HepG2 (cell line): ENCODE measurements at regions not wholly inside any gene's neighbourhood (a gene's known extent, or its start where the extent isn't known, plus 50 kb on each side); places are given as distances from the start of the nearest gene placed in this dataset.

Experiments
- ATAC-seq: fragments of 200-7000 bp; cut with Tn5 transposase; 3 replicates; pipeline ENCODE4 v1.9.1; 2020; ENCODE audit warnings: mild to moderate bottlenecking, moderate library complexity
- BruUV-seq: library from RNA; stranded (reverse); fragments of 400-500 nt; replicated peaks from 2 replicates; lab custom pipeline; 2021; lab: Mats Ljungman, UMichigan
- CTCF ChIA-PET: fragments of 300-600 bp; formaldehyde crosslinking; extraction: SDS; loops from one replicate; lab custom pipeline; 2021; ENCODE audit warnings: low total read pairs, inconsistent platforms, low intra/inter-chr PET ratio; lab: Yijun Ruan, JAX
- POLR2A ChIA-PET: fragments of 350-600 bp; sonication (Branson Sonifier 250); formaldehyde crosslinking; loops from one replicate; lab custom pipeline; 2020; ENCODE audit warnings: antibody characterized with exemption, inconsistent platforms; lab: Yijun Ruan, JAX
- DNase-seq: peaks from one replicate; pipeline ENCODE4 v3.0.0-alpha.2; 2015; ENCODE audit warnings: low spot score
- FAIRE-seq: peaks from 3 replicates; lab custom pipeline; 2011; peaks lifted over from hg19 to GRCh38; lab: Jason Lieb, UNC
- H2AFZ ChIP-seq: one replicate; pipeline ENCODE4 v1.6.1; 2011; ENCODE audit warnings: low read length, inconsistent platforms
- H3K27ac ChIP-seq: fragments of 300-600 bp; 3 replicates; pipeline ENCODE4 v1.8.0; 2011; ENCODE audit warnings: mixed run types, mild to moderate bottlenecking, mixed read lengths, low read length, inconsistent platforms; ENCODE audit not compliant: insufficient read depth; ENCODE audit errors: extremely low read length
- H3K27me3 ChIP-seq, 2 experiments: fragments of 200-600 bp in 1 of 2; 2 replicates in 1 of 2; 3 replicates in 1 of 2; pipeline versions ENCODE4 v1.6.0 to v1.8.0; 2011; ENCODE audit warnings: low read length in 2 of 2, mild to moderate bottlenecking in 2 of 2, moderate library complexity in 2 of 2, inconsistent platforms in 1 of 2; ENCODE audit not compliant: insufficient read depth in 2 of 2, control insufficient read depth in 1 of 2
- H3K36me3 ChIP-seq, 2 experiments: fragments of 200-600 bp in 1 of 2; replicated peaks in 1 of 2; 2 replicates in 1 of 2; 3 replicates in 1 of 2; pipeline versions ENCODE4 v1.5.1 to v1.8.0; 2011; ENCODE audit warnings: low read length in 2 of 2, inconsistent platforms in 1 of 2; ENCODE audit not compliant: insufficient read depth in 2 of 2, control insufficient read depth in 1 of 2
- H3K4me1 ChIP-seq: 2 replicates; pipeline ENCODE4 v1.5.1; 2012; ENCODE audit warnings: low read length, inconsistent platforms; ENCODE audit not compliant: insufficient read depth
- H3K4me2 ChIP-seq: 2 replicates; pipeline ENCODE4 v1.6.0; 2011; ENCODE audit warnings: low read depth, low read length, inconsistent platforms
- H3K4me3 ChIP-seq, 3 experiments: fragments of 200-600 bp in 1 of 3; sonication (generic), shearing (Covaris generic) in 1 of 3; replicated peaks in 1 of 3; 2 replicates each; pipeline ENCODE4 v1.5.1; 2011 to 2016; ENCODE audit warnings: low read length in 3 of 3, inconsistent platforms in 2 of 3, low read depth in 2 of 3, mild to moderate bottlenecking in 2 of 3, control low read depth in 1 of 3, mixed read lengths in 1 of 3; ENCODE audit not compliant: insufficient read depth in 1 of 3
- H3K79me2 ChIP-seq: one replicate; pipeline ENCODE4 v1.6.1; 2011; ENCODE audit warnings: low read length, inconsistent platforms; ENCODE audit not compliant: insufficient read depth
- H3K9ac ChIP-seq: 2 replicates; pipeline ENCODE4 v1.6.0; 2011; ENCODE audit warnings: mild to moderate bottlenecking, low read depth, low read length, inconsistent platforms; ENCODE audit not compliant: insufficient read depth
- H3K9me3 ChIP-seq: 2 replicates; pipeline ENCODE4 v1.5.1; 2012; ENCODE audit warnings: mild to moderate bottlenecking, low read length
- H4K20me1 ChIP-seq: 2 replicates; pipeline ENCODE4 v1.6.0; 2011; ENCODE audit warnings: inconsistent platforms, mild to moderate bottlenecking, low read length, moderate library complexity; ENCODE audit not compliant: insufficient read depth
- AHR ChIP-seq: IDR thresholded peaks from 2 replicates; pipeline ENCODE4 v1.6.1; 2018; ENCODE audit warnings: missing genetic modification reagents, missing compliant biosample characterization
- CC2D1A ChIP-seq: sonication (generic); formaldehyde crosslinking; IDR thresholded peaks from 2 replicates; pipeline ENCODE4 v1.8.1; 2023; ENCODE audit warnings: mild to moderate bottlenecking, missing genetic modification reagents
- CEBPB ChIP-seq: IDR thresholded peaks from 2 replicates; pipeline ENCODE4 v1.6.1; 2011; ENCODE audit warnings: low read depth, low read length, improper control_type of control experiment, borderline replicate concordance
- CREM ChIP-seq, 2 experiments: sonication (generic) in 1 of 2; formaldehyde crosslinking in 1 of 2; IDR thresholded peaks; 2 replicates each; pipeline versions ENCODE4 v1.4.0 to v1.6.1; 2016 to 2020; ENCODE audit warnings: antibody characterized with exemption in 1 of 2, mild to moderate bottlenecking in 1 of 2, missing genetic modification reagents in 1 of 2
- HDAC1 ChIP-seq: sonication (generic); formaldehyde crosslinking; IDR thresholded peaks from 2 replicates; pipeline ENCODE4 v1.5.1; 2020; ENCODE audit warnings: mild to moderate bottlenecking, missing genetic modification reagents
- HES4 ChIP-seq: sonication (generic); formaldehyde crosslinking; IDR thresholded peaks from 2 replicates; pipeline ENCODE4 v1.9.0; 2021; ENCODE audit warnings: mild to moderate bottlenecking, missing genetic modification reagents, borderline replicate concordance
- KLF11 ChIP-seq: IDR thresholded peaks from 2 replicates; pipeline ENCODE4 v1.6.1; 2016; ENCODE audit warnings: missing compliant biosample characterization
- MAX ChIP-seq: IDR thresholded peaks from 2 replicates; pipeline ENCODE4 v1.6.1; 2012; ENCODE audit warnings: inconsistent platforms
- NCOA2 ChIP-seq: sonication (generic); formaldehyde crosslinking; IDR thresholded peaks from 2 replicates; pipeline ENCODE4 v1.8.0; 2022; ENCODE audit warnings: inconsistent platforms
- RAD51 ChIP-seq: fragments of 450-650 bp; IDR thresholded peaks from 2 replicates; pipeline ENCODE4 v1.6.1; 2016; ENCODE audit warnings: borderline replicate concordance
- RCOR2 ChIP-seq: IDR thresholded peaks from 2 replicates; pipeline ENCODE4 v1.6.1; 2016; ENCODE audit warnings: missing biosample characterization, missing genetic modification reagents
- RORA ChIP-seq: sonication (generic); formaldehyde crosslinking; IDR thresholded peaks from 2 replicates; pipeline ENCODE4 v1.5.0; 2020; ENCODE audit warnings: mild to moderate bottlenecking, missing genetic modification reagents, moderate library complexity
- RXRA ChIP-seq: sonication (generic); formaldehyde crosslinking; IDR thresholded peaks from 2 replicates; pipeline ENCODE4 v1.5.1; 2020; ENCODE audit warnings: missing genetic modification reagents
- SIX4 ChIP-seq: sonication (generic); formaldehyde crosslinking; IDR thresholded peaks from 2 replicates; pipeline ENCODE4 v1.4.0; 2020; ENCODE audit warnings: missing genetic modification reagents
- SMYD3 ChIP-seq: sonication (generic); formaldehyde crosslinking; IDR thresholded peaks from 2 replicates; pipeline ENCODE4 v1.8.1; 2023; ENCODE audit warnings: mild to moderate bottlenecking, missing genetic modification reagents
- SP140L ChIP-seq: sonication (generic); formaldehyde crosslinking; IDR thresholded peaks from 2 replicates; pipeline ENCODE4 v1.4.0; 2020; ENCODE audit warnings: missing genetic modification reagents, borderline replicate concordance
- ZBTB3 ChIP-seq: sonication (generic); formaldehyde crosslinking; IDR thresholded peaks from 2 replicates; pipeline ENCODE4 v1.4.0; 2020; ENCODE audit warnings: low read depth, mild to moderate bottlenecking, moderate library complexity, missing genetic modification reagents, borderline replicate concordance
- ZBTB8A ChIP-seq: sonication (generic); formaldehyde crosslinking; IDR thresholded peaks from 2 replicates; pipeline ENCODE4 v1.4.0; 2020; ENCODE audit warnings: mild to moderate bottlenecking, low read depth, missing genetic modification reagents, borderline replicate concordance
- ZNF343 ChIP-seq: sonication (generic); formaldehyde crosslinking; IDR thresholded peaks from 2 replicates; pipeline ENCODE4 v1.4.0; 2020; ENCODE audit warnings: mild to moderate bottlenecking, missing genetic modification reagents
- ZNF382 ChIP-seq: sonication (generic); formaldehyde crosslinking; IDR thresholded peaks from 2 replicates; pipeline ENCODE4 v1.5.0; 2020; ENCODE audit warnings: missing genetic modification reagents, mild to moderate bottlenecking, borderline replicate concordance
- ZNF550 ChIP-seq: sonication (generic); formaldehyde crosslinking; IDR thresholded peaks from 2 replicates; pipeline ENCODE4 v1.4.0; 2020; ENCODE audit warnings: mild to moderate bottlenecking, missing genetic modification reagents, borderline replicate concordance
- ZNF569 ChIP-seq: sonication (generic); formaldehyde crosslinking; IDR thresholded peaks from 2 replicates; pipeline ENCODE4 v1.5.0; 2020; ENCODE audit warnings: mild to moderate bottlenecking, missing genetic modification reagents, moderate library complexity, borderline replicate concordance
- WGBS: methylation state at CpG from one replicate; pipeline ENCODE4 v1.1.6; 2017; ENCODE audit warnings: low lambda C conversion rate; 5-methylcytosine and 5-hydroxymethylcytosine counted together
- in situ Hi-C: cut with HindIII; loops from 2 replicates; pipeline ENCODE4 v1.10.0; 2017; ENCODE audit warnings: low pct_unique_long_range_greater_than_20kb; ENCODE audit not compliant: extremely low pct_ligation_motif_present
- intact Hi-C: fragments of 100-400 bp; cut with micrococcal nuclease; formaldehyde crosslinking; loops from one replicate; pipeline ENCODE4 v1.10.0; 2022; ENCODE audit not compliant: unreplicated experiment

DNA sequence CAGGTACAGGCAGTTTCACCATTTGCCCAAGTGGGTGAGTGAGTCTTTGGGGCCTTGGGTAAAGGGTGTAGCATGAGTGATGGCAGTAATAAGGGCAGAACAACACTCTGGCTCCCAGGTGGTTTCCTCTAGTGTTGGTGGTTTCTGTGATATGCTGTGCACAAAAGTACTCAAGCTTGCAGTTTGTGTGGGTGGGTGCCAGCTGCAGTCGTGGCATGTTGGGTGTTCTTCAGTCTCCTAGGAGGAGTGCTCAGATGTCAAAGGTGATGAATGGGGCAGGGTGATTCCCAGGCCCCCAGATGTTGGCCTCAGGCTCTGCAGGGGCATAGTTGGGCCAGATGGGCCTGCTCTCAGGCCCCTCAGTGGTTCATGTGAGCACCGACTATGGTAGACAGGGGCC is 166.1 kb upstream of the KLF8 start:
- no peak for FAIRE-seq
- no peak overlapping the region for H3K27ac ChIP-seq
- no peaks in the 10 kb centered on the region; the same call in 1 of the 2 replicates for H3K9me3 ChIP-seq
- WGBS, result no CpG with 5 or more reads among the region's 2 CpGs
- no peaks in the 10 kb centered on the region for H4K20me1 ChIP-seq
- no peaks in the 10 kb centered on the region for H3K4me1 ChIP-seq
- in situ Hi-C loops (no loop called here), intact Hi-C loops (no loop called here)
- H3K79me2 ChIP-seq, result no peaks in the 10 kb centered on the region
- no TSS peak for BruUV-seq
- no peak overlapping the region for H3K4me3 ChIP-seq
- H3K4me2 ChIP-seq, result no peak overlapping the region
- ChIA-PET POLR2A (no interaction called here), CTCF (no interaction called here)
- no peaks in the 10 kb centered on the region for H3K27me3 ChIP-seq
- TF ChIP-seq KLF11 (CRISPR knock-in tag), result no peak
- TF ChIP-seq RORA (CRISPR knock-in tag), result no peak
- no peak for TF ChIP-seq SP140L
- TF ChIP-seq RXRA (CRISPR knock-in tag), result no peak
- no peak for TF ChIP-seq ZBTB8A (CRISPR knock-in tag)
- no peak for TF ChIP-seq RCOR2 (CRISPR knock-in tag)
- TF ChIP-seq RAD51, result no peak
- no peak for TF ChIP-seq CC2D1A (CRISPR knock-in tag)
- no peak for TF ChIP-seq ZNF382 (CRISPR knock-in tag)
- no peak for TF ChIP-seq AHR (CRISPR knock-in tag)
- no peak for TF ChIP-seq SIX4 (CRISPR knock-in tag)
- TF ChIP-seq, all 625 proteins: peak for 0
- H3K9ac ChIP-seq, result no peak overlapping the region
- H3K36me3 ChIP-seq, result no peaks in the 10 kb centered on the region
- no peak for ATAC-seq
- DNase-seq, result no peak
- no peak overlapping the region for H2AFZ ChIP-seq

GRCh38 chrX:56068274-56068758 is 163.8 kb upstream of the KLF8 start:
- DNase-seq, result no peak
- FAIRE-seq, result no peak
- Histone ChIP-seq H4K20me1 (no peaks in the 10 kb centered on the region), H3K4me1 (no peaks in the 10 kb centered on the region)
- WGBS, result no CpG with 5 or more reads among the region's 4 CpGs
- no peak for TF ChIP-seq MAX
- no peak for TF ChIP-seq NCOA2 (CRISPR knock-in tag)
- no peak for TF ChIP-seq CEBPB
- no peak for TF ChIP-seq HDAC1 (CRISPR knock-in tag)
- no peak for TF ChIP-seq ZNF569 (CRISPR knock-in tag)
- TF ChIP-seq HES4 (CRISPR knock-in tag), result no peak
- TF ChIP-seq SMYD3 (CRISPR knock-in tag), result no peak
- no peak for TF ChIP-seq ZNF343 (CRISPR knock-in tag)
- no peak for TF ChIP-seq CREM (IDR thresholded peaks at IDR 0.05)
- no peak for TF ChIP-seq CREM (CRISPR knock-in tag; IDR thresholded peaks at IDR 0.05)
- TF ChIP-seq ZBTB3 (CRISPR knock-in tag), result no peak
- TF ChIP-seq ZNF550 (CRISPR knock-in tag), result no peak
- TF ChIP-seq, all 625 proteins: peak for 0
- BruUV-seq, result no TSS peak
- H3K9ac ChIP-seq, result no peak overlapping the region
- no peak overlapping the region for H3K4me2 ChIP-seq
- no peaks in the 10 kb centered on the region for H3K27me3 ChIP-seq
- ChIA-PET POLR2A (no interaction called here), CTCF (no interaction called here)
- no peaks in the 10 kb centered on the region for H3K36me3 ChIP-seq
- H3K4me3 ChIP-seq, result no peak overlapping the region
- intact Hi-C loops (no loop called here), in situ Hi-C loops (no loop called here)
- ATAC-seq, result no peak
- no peak overlapping the region for H2AFZ ChIP-seq
- no peak overlapping the region for H3K27ac ChIP-seq
- H3K79me2 ChIP-seq, result no peaks in the 10 kb centered on the region
- H3K9me3 ChIP-seq, result no peaks in the 10 kb centered on the region; the same call in 1 of the 2 replicates
